ENCODE measurements at regions not wholly inside any gene's neighbourhood (a gene's known extent, or its start where the extent isn't known, plus 50 kb on each side); places are given as distances from the start of the nearest gene placed in this dataset.

- no peaks in the 10 kb centered on the region for H3K36me3 ChIP-seq (replicated peaks in 1 of 2; ENCODE audit: control insufficient read depth in 1 of 2, insufficient read depth in 2 of 2, low read length in 1 of 2)
- POLR2A ChIA-PET = no interaction called here
- no peak for DNase-seq
- H3K27me3 ChIP-seq (ENCODE audit: insufficient read depth) = no peaks in the 10 kb centered on the region
- H3K9me2 ChIP-seq = no peaks in the 10 kb centered on the region
- H3K27ac ChIP-seq (ENCODE audit: low read depth in 2 of 2, low read length in 1 of 2) = peak overlapping the region in 1 of 2 experiments; percentile 78; a peak in 1 of 4 replicates
- peaks cover 4 to 16% of the 10 kb centered on the region in 2 experiments; a peak in 3 of 4 replicates for H3K4me1 ChIP-seq (ENCODE audit: control insufficient read depth in 1 of 2, insufficient read depth in 2 of 2, low read depth in 1 of 2, low read length in 1 of 2)
- WGBS (ENCODE audit: low lambda C conversion rate) = 77% methylated on average over 6 of the region's 6 CpGs
- H4K20me1 ChIP-seq (ENCODE audit: insufficient read depth) = no peaks in the 10 kb centered on the region
- CTCF ChIA-PET = no interaction called here
- H3F3A ChIP-seq (replicated peaks; ENCODE audit: insufficient read depth) = no peaks in the 10 kb centered on the region
- H3K79me2 ChIP-seq (ENCODE audit: insufficient read depth) = no peaks in the 10 kb centered on the region
- H3K4me3 ChIP-seq (ENCODE audit: low read depth in 2 of 2, low read length in 1 of 2) = no peak overlapping the region
- H3K9ac ChIP-seq = no peak overlapping the region
- TF ChIP-seq GABPA (IDR thresholded peaks at IDR 0.05; ENCODE audit: low read depth) (no peak), MEF2A (IDR thresholded peaks at IDR 0.05; ENCODE audit: borderline replicate concordance, low read depth) (no peak), FOXM1 (IDR thresholded peaks at IDR 0.05; ENCODE audit: low read depth) (no peak), SMC3 (IDR thresholded peaks at IDR 0.05; ENCODE audit: low read depth, low read length) (no peak), NRF1 (IDR thresholded peaks at IDR 0.05; ENCODE audit: low read depth, low read length) (no peak), RFX5 (IDR thresholded peaks at IDR 0.05; ENCODE audit: low read length) (no peak), NFIC (IDR thresholded peaks at IDR 0.05; ENCODE audit: borderline replicate concordance) (no peak), MXI1 (IDR thresholded peaks at IDR 0.05; ENCODE audit: low read depth, low read length) (no peak), CTCF (IDR thresholded peaks at IDR 0.05) (no peak), USF1 (IDR thresholded peaks at IDR 0.05; ENCODE audit: borderline replicate concordance, low read depth) (no peak), PBX3 (IDR thresholded peaks at IDR 0.05) (no peak), ELF1 (IDR thresholded peaks at IDR 0.05) (no peak), TEAD4 (IDR thresholded peaks at IDR 0.05; ENCODE audit: borderline replicate concordance, insufficient read depth) (no peak), RCOR1 (IDR thresholded peaks at IDR 0.05; ENCODE audit: low read length) (no peak), JUND (IDR thresholded peaks at IDR 0.05) (no peak)
- H3K9me3 ChIP-seq = no peaks in the 10 kb centered on the region
- no peak overlapping the region for H2AFZ ChIP-seq (ENCODE audit: low read depth)
- no peak overlapping the region for H3K4me2 ChIP-seq
These were observed 205.2 kb upstream of the EEA1 start for GRCh38 chr12:93134175-93134890.

DNA sequence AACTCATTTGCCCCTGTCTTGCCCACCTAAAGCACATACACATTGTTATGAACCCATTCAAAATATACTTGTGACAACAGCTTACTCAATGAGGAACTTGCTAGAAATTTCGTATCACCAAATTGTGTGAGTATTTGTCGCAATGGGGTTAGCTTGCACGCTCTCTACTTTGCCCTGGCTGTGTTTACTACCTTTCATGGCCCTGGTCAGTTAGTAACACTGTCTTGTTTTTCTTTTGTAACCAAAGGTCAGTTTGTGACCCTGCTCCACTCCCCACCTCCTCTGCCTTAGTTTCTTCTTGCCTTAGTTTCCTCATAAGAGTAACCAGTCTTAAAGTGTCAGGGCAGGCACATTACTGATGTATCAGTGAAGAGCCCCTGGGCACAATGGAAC lies 205.8 kb upstream of the EEA1 start:
- Histone ChIP-seq H3K9ac (no peak overlapping the region), H3K27me3 (ENCODE audit: insufficient read depth) (no peaks in the 10 kb centered on the region), H2AFZ (ENCODE audit: low read depth) (peak overlapping the region; percentile 47; the same call in 1 of the 2 replicates), H3F3A (replicated peaks; ENCODE audit: insufficient read depth) (no peaks in the 10 kb centered on the region), H3K4me3 (ENCODE audit: low read depth in 2 of 2, low read length in 1 of 2) (no peak overlapping the region), H3K4me2 (peak overlapping the region; percentile 2; the same call in 1 of the 2 replicates), H3K4me1 (ENCODE audit: control insufficient read depth in 1 of 2, insufficient read depth in 2 of 2, low read depth in 1 of 2, low read length in 1 of 2) (peaks cover 4 to 16% of the 10 kb centered on the region in 2 experiments; a peak in 3 of 4 replicates), H3K79me2 (ENCODE audit: insufficient read depth) (no peaks in the 10 kb centered on the region), H3K9me3 (no peaks in the 10 kb centered on the region), H4K20me1 (ENCODE audit: insufficient read depth) (no peaks in the 10 kb centered on the region), H3K36me3 (replicated peaks in 1 of 2; ENCODE audit: control insufficient read depth in 1 of 2, insufficient read depth in 2 of 2, low read length in 1 of 2) (no peaks in the 10 kb centered on the region), H3K27ac (ENCODE audit: low read depth in 2 of 2, low read length in 1 of 2) (peak overlapping the region; percentile 27 to 78; a peak in 3 of 4 replicates), H3K9me2 (no peaks in the 10 kb centered on the region)
- POLR2A ChIA-PET = no interaction called here
- 91% methylated on average over 3 of the region's 3 CpGs for WGBS (ENCODE audit: low lambda C conversion rate)
- no peak for TF ChIP-seq FOXJ3 (CRISPR knock-in tag; IDR thresholded peaks at IDR 0.05)
- no peak for TF ChIP-seq NRF1 (IDR thresholded peaks at IDR 0.05; ENCODE audit: low read depth, low read length)
- TF ChIP-seq FOXM1 (IDR thresholded peaks at IDR 0.05; ENCODE audit: low read depth) = no peak
- no peak for TF ChIP-seq NFIC (IDR thresholded peaks at IDR 0.05; ENCODE audit: borderline replicate concordance)
- TF ChIP-seq EP300 (IDR thresholded peaks at IDR 0.05; ENCODE audit: borderline replicate concordance in 1 of 2, low read depth in 1 of 2, low read length in 1 of 2) = no peak
- no peak for TF ChIP-seq ZBTB33 (IDR thresholded peaks at IDR 0.05; ENCODE audit: borderline replicate concordance, low read depth)
- TF ChIP-seq ELF1 (IDR thresholded peaks at IDR 0.05) = no peak
- TF ChIP-seq SIN3A (IDR thresholded peaks at IDR 0.05; ENCODE audit: borderline replicate concordance, low read depth, low read length) = no peak
- no peak for DNase-seq
- CTCF ChIA-PET = no interaction called here

Measured in SK-N-SH (cell line).